ENCODE measurements at regions not wholly inside any gene's neighbourhood (a gene's known extent, or its start where the extent isn't known, plus 50 kb on each side); places are given as distances from the start of the nearest gene placed in this dataset.

DNA sequence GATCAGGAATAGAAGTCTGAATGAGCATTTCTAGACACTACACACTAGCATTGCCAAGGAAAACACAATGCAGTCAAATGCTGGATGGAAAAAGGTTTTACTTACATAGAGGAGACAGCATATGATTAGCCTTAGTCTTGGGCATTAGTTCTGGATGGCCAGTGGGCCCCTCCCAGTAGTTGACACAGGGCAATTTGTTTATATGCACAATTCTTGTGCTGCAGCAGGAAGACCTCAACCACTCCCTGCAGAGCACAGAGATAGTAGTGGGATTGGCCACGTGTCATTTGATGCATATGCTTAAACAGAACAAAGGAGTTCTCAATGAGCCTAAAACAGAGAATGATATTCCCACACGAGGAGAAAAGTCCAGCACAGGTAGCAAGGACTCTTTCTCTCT is 1496.2 kb upstream of the CDH6 start (continued):
- TF ChIP-seq, protein P1, sequence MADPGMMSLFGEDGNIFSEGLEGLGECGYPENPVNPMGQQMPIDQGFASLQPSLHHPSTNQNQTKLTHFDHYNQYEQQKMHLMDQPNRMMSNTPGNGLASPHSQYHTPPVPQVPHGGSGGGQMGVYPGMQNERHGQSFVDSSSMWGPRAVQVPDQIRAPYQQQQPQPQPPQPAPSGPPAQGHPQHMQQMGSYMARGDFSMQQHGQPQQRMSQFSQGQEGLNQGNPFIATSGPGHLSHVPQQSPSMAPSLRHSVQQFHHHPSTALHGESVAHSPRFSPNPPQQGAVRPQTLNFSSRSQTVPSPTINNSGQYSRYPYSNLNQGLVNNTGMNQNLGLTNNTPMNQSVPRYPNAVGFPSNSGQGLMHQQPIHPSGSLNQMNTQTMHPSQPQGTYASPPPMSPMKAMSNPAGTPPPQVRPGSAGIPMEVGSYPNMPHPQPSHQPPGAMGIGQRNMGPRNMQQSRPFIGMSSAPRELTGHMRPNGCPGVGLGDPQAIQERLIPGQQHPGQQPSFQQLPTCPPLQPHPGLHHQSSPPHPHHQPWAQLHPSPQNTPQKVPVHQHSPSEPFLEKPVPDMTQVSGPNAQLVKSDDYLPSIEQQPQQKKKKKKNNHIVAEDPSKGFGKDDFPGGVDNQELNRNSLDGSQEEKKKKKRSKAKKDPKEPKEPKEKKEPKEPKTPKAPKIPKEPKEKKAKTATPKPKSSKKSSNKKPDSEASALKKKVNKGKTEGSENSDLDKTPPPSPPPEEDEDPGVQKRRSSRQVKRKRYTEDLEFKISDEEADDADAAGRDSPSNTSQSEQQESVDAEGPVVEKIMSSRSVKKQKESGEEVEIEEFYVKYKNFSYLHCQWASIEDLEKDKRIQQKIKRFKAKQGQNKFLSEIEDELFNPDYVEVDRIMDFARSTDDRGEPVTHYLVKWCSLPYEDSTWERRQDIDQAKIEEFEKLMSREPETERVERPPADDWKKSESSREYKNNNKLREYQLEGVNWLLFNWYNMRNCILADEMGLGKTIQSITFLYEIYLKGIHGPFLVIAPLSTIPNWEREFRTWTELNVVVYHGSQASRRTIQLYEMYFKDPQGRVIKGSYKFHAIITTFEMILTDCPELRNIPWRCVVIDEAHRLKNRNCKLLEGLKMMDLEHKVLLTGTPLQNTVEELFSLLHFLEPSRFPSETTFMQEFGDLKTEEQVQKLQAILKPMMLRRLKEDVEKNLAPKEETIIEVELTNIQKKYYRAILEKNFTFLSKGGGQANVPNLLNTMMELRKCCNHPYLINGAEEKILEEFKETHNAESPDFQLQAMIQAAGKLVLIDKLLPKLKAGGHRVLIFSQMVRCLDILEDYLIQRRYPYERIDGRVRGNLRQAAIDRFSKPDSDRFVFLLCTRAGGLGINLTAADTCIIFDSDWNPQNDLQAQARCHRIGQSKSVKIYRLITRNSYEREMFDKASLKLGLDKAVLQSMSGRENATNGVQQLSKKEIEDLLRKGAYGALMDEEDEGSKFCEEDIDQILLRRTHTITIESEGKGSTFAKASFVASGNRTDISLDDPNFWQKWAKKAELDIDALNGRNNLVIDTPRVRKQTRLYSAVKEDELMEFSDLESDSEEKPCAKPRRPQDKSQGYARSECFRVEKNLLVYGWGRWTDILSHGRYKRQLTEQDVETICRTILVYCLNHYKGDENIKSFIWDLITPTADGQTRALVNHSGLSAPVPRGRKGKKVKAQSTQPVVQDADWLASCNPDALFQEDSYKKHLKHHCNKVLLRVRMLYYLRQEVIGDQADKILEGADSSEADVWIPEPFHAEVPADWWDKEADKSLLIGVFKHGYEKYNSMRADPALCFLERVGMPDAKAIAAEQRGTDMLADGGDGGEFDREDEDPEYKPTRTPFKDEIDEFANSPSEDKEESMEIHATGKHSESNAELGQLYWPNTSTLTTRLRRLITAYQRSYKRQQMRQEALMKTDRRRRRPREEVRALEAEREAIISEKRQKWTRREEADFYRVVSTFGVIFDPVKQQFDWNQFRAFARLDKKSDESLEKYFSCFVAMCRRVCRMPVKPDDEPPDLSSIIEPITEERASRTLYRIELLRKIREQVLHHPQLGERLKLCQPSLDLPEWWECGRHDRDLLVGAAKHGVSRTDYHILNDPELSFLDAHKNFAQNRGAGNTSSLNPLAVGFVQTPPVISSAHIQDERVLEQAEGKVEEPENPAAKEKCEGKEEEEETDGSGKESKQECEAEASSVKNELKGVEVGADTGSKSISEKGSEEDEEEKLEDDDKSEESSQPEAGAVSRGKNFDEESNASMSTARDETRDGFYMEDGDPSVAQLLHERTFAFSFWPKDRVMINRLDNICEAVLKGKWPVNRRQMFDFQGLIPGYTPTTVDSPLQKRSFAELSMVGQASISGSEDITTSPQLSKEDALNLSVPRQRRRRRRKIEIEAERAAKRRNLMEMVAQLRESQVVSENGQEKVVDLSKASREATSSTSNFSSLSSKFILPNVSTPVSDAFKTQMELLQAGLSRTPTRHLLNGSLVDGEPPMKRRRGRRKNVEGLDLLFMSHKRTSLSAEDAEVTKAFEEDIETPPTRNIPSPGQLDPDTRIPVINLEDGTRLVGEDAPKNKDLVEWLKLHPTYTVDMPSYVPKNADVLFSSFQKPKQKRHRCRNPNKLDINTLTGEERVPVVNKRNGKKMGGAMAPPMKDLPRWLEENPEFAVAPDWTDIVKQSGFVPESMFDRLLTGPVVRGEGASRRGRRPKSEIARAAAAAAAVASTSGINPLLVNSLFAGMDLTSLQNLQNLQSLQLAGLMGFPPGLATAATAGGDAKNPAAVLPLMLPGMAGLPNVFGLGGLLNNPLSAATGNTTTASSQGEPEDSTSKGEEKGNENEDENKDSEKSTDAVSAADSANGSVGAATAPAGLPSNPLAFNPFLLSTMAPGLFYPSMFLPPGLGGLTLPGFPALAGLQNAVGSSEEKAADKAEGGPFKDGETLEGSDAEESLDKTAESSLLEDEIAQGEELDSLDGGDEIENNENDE (IDR thresholded peaks at IDR 0.05; ENCODE audit: insufficient replicate concordance, low read length): no peak
- TF ChIP-seq SUZ12 (IDR thresholded peaks at IDR 0.05; ENCODE audit: low read length) (no peak), PHF8 (conservative IDR thresholded peaks at IDR 0.05; ENCODE audit: low read depth, low read length) (no peak), NANOG (IDR thresholded peaks at IDR 0.05; ENCODE audit: insufficient read depth, low read depth, low read length, poor library complexity, severe bottlenecking) (no peak), RAD21 (IDR thresholded peaks at IDR 0.05 in 1 of 2, conservative IDR thresholded peaks at IDR 0.05 in 1 of 2; ENCODE audit: low read depth in 2 of 2, low read length in 2 of 2) (no peak), ZNF274 (IDR thresholded peaks at IDR 0.05; ENCODE audit: borderline replicate concordance, extremely low read depth, low read length) (no peak), KDM4A (IDR thresholded peaks at IDR 0.05; ENCODE audit: low read depth, low read length, severe bottlenecking) (no peak), ASH2L (IDR thresholded peaks at IDR 0.05; ENCODE audit: low read length) (no peak)
- TF ChIP-seq, protein P2, sequence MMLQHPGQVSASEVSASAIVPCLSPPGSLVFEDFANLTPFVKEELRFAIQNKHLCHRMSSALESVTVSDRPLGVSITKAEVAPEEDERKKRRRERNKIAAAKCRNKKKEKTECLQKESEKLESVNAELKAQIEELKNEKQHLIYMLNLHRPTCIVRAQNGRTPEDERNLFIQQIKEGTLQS (IDR thresholded peaks at IDR 0.05; ENCODE audit: insufficient read depth, low read depth, low read length): no peak
- TF ChIP-seq, protein P3, sequence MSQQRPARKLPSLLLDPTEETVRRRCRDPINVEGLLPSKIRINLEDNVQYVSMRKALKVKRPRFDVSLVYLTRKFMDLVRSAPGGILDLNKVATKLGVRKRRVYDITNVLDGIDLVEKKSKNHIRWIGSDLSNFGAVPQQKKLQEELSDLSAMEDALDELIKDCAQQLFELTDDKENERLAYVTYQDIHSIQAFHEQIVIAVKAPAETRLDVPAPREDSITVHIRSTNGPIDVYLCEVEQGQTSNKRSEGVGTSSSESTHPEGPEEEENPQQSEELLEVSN (IDR thresholded peaks at IDR 0.05): no peak

Data from H1 (cell line).